Dermis microvascular lymphatic vessel endothelial cell (primary cell): ENCODE measurements at regions not wholly inside any gene's neighbourhood (a gene's known extent, or its start where the extent isn't known, plus 50 kb on each side); places are given as distances from the start of the nearest gene placed in this dataset.
"Not testable (repeated sequence)": the region's sequence is repeated elsewhere in the genome, so short reads cannot be mapped to it uniquely, and the experiment has no call there.

Source experiments
- DNase-seq, 2 donors: peaks; one replicate each; pipeline versions ENCODE4 v3.0.0 to v3.0.0-alpha.2; 2010; ENCODE audit warnings: low read depth in 2 of 2

DNA sequence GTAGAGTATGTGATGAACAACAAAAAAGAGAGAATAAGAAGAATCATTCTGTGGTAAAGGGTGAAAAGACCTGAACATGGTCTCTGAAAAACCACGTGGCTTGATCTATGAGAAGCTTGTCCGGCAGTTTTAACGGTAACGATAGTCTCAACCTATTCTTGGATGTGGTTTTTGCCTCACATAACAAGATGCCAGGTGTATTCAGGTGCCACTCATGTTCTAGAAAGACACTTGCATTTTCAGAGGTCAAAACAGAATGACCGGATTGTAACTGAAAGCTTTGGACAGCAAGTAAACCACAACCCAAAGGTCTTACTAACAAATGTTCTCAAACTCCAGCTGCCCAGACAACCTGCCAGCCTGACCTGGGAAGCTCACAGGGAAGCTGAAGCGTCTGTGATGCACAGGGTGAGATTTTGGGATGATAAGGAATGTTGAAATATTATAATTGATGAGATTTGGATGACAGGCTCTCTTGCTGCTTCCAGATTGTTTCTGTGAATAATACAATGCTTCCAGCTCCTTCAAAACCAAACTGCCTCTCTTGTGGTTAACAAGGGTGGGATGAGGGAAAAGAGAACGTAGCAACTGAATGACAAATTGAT is 137.4 kb upstream of the GRB10 start:
- no peak for DNase-seq

DNA sequence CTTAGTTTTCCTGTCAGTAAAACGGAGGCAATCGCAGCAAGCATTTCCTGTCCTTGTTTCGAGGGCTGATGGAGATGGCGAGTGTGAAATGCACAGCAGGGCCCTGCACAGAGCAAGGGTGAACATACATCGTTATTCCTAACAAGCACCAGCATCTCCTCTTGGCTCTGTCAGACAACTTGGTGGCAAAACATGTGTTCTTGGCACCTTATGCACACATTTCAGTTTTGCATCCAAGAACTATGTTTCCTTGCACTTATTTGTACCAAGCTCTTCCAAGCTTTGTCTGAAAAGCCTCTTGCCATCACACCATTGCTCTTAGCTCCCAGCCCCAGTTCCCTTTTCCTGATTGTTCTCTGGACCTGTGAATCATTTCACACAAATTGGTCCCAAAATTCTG is 132.9 kb upstream of the GRB10 start:
- no peak for DNase-seq

DNA sequence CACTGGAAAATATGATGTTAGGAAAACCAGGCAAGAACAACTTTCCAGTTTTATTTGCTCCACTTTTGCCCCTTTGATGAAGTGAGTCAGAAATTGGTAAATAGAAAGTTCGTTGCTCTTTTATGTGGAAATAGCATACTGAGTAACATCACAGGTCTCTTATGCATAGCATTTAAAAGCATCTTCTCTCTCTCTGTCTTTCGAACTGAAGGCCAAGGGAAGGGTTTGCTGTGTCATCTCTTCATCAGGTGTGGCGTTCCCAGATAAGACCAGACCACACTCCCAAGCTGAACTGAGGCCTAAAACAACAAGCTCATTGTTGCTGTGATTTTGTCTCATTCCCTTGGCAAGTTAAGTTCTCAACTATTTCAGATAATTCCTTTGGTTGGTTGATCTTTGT is 131.8 kb upstream of the GRB10 start:
- peak in 1 of 2 donors; percentile 15 for DNase-seq

DNA sequence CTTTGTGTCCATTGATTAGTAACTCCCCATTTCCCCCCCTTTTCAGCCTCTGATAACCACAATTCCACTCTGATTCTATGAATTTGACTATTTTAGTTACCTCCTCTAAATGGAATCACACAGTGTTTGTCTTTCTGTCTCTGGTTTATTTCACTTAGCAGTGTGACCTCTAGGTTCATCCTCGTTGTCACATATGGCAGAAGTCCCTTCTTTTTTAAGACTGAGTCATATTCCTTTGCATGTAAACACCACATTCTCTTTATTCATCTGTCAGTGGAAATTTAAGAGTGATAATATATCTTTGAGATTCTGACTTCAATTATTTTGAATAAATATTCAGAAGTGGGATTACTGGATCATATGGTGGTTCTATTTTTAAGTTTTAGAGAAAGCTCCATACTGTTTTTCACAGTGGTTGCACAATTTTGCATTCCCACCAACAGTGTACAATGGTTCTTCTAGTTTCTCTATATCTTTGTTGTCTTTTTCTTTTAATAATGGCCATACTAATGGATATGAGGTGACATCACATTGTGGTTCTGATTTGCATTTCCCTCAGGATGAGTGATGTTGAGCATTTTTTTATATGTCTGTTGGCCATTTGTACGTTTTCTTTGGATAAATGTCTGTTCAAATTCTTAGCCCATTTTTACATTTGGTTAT is 126.1 kb upstream of the GRB10 start:
- no peak for DNase-seq

DNA sequence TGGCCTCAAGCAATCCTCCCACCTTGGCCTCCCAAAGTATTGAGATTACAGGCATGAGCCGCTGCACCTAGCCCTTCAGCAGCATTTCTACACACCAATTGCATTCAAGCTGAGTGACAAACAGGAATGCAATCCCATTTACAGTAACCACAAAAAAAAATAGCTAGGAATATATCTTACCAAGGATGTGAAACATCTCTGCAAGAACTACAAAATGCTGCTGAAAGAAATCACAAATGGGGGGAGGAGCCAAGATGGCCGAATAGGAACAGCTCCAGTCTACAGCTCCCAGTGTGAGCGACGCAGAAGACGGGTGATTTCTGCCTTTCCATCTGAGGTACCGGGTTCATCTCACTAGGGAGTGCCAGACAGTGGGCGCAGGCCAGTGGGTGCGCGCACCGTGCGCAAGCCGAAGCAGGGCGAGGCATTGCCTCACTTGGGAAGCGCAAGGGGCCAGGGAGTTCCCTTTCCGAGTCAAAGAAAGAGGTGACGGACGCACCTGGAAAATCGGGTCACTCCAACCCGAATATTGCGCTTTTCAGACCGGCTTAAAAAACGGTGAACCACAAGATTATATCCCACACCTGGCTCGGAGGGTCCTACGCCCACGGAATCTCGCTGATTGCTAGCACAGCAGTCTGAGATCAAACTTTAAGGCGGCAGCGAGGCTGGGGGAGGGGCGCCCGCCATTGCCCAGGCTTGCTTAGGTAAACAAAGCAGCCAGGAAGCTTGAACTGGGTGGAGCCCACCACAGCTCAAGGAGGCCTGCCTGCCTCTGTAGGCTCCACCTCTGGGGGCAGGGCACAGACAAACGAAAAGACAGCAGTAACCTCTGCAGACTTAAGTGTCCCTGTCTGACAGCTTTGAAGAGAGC is 116.1 kb upstream of the GRB10 start:
- DNase-seq, result not testable (repeated sequence)

DNA sequence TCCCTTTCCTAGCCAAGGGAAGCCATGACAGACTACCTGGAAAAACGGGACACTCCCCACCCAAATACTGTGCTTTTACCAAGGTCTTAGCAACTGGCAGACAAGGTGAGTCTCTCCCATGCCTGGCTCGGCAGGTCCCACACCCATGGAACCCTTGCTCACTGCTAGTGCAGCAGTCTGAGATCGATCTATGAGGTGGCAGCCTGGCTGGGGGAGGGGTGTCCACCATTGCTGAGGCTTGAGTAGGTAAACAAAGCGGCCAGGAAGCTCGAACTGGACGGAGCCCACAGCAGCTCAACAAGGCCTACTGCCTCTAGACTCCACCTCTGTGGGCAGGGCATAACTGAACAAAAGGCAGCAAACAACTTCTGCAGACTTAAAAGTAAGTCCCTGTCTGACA is 104.4 kb upstream of the GRB10 start:
- DNase-seq, result not testable (repeated sequence)

DNA sequence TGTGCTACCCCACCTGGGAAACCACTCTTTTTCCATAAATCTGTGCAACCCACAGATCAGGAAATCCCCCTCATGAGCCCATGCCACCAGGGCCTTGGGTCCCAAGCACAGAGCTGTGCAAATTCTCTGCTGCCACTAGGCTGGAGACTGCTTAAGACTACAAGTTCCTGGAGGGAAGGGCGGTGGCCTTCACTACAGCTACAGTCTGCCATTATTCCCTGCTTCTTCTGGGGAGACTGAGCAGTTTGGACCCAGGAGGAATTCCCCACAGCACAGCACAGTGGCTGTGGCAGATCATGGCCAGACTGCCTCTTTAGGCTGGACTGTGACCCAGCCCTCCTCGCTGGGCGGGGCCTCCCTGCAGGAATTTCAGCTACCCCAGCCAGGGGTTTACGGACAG is 89.7 kb upstream of the GRB10 start:
- DNase-seq, result no peak

DNA sequence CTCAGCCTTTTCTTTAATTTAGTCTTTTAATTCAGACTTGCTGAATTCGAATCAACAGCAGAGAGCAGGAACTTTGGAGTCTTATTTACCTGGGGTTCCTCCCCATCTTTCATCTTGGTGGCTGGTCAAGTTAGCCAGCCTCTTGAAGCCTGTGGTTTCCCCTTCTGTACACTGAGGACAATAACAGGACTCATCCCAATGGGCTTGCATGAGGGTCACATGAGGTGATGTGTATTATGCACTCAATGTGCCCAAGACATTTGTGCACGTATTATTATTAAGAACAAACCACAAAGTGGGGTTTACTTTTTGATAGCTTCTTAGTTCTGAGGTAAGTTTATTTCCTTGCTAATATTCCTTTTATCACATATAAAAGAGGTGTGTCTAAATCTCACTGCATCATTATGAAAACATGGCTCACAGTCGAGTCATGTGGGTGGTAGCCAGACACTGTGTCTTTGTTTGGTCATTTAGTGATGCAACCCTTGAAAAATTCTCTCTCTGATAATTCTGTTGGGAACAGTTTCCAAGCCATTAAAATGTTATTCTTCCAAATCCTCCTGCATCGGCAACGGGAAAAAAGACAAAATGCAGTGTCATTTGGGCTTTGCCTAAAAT is 86.5 kb upstream of the GRB10 start:
- peak; percentile 24 to 51 for DNase-seq

DNA sequence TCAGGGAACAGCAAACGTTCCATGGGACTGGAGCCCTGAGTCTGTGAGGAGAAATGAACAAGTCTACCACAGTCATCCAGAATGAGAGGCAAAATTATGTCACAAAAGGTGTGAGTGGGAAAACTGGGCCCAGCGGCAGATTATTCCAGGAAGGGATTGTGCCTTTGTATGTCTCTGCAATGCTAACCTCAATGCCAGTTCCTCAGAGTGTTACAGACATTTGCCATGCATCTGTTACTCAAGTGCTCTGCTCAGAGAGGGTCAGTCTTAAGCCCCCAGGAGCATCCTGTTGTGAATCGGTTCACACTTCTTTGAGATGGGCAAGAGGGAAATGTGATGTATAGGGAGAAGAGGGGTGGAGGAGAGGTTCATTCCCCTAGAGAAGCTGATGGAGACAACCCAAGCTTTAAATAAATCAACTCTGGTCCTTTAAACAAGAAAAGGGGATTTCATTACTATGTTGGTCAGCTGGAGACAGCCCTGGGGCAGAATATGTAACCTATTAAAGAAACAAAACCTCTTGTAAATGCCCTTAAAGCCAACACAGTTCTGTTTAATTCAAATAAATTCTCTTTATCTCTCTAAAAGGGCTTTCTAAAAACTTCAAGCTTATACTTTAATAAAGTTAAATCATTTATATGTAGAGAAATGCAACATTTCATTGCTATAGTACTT is 85.9 kb upstream of the GRB10 start:
- DNase-seq, result no peak

DNA sequence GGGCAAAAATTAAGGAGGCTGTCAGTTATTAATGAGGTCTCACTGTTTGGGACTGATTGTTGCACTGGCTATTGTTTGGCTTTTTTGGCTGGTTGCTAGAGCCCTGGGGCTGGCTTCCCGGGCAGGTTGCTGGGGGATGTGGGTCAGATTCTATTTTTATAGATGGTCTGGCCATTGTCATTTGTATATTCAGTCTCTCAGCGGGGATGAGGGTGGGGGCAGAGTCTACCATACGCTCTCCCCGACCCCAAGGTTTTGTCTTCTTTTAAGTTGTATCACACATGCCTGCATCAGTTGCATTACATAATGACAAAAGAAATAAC is 84.3 kb upstream of the GRB10 start:
- no peak for DNase-seq

DNA sequence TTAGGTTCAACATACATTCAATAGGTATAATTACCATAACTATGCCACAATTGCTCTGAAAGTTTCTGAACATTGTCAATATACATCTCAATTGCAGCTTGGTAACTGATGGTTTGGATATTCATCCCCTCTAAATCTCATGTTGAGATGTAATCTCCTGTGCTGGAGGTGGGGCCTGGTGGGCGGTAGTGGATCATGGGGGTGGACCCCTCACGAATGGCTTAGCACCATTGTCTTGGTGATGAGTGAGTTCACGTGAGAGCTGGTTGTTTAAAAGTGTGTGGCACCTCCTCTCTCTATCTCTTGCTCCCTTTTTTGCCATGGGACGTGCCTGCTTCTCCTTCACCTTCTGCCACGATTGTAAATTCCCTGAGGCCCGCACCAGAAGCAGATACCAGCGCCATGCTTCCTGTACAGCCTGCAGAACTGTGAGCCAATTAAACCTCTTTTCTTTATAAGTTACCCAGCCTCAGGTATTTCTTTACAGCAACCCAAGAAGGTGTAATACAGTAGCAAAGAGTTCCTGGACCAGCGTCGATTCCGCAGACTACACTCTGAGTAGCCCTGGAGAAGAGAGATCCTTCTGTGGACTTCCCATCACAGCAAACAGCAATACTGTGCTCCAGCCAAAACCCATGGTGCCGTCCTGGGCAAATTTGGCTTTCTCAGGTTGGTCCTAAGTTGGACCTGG is 83.8 kb upstream of the GRB10 start:
- DNase-seq, result no peak

DNA sequence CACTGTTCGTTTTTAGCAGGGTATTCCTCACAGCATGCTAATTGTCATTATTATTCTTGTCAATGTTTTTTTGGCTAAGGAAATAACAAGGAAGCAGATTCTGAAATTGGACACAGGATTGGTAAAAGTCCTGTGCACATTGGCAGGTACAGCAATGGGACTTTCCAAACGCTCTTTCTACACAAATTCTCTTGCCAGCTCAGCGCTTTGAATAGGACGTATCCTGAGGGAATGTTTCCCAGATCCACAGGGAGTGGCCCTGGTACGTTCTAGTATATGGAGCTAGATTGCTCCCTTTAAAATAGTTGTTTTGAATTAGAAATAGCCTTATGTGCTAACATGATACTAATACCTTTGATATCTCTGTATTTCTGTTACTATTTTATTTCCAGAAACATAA is 82.8 kb upstream of the GRB10 start:
- DNase-seq, result peak; percentile 34 to 37

DNA sequence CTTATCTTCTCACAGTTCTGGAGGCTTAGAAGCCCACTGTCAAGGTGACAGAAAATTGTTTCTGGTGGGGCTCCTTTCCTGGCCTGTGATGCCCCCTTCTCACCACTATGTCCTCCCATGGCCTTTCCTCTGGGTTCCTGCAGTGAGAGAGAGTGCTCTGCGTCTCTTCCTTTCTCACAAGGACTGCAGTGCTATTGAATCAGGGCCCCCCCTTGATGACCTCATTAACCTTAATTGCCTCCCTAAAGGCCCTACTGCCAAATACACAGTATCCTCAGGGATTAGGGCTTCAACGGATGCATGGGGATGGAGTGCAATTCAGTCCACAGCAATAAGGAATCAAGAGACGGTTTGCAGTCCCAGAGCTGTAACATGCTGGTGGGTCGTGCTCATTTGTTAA is 82.0 kb upstream of the GRB10 start:
- DNase-seq, result no peak

DNA sequence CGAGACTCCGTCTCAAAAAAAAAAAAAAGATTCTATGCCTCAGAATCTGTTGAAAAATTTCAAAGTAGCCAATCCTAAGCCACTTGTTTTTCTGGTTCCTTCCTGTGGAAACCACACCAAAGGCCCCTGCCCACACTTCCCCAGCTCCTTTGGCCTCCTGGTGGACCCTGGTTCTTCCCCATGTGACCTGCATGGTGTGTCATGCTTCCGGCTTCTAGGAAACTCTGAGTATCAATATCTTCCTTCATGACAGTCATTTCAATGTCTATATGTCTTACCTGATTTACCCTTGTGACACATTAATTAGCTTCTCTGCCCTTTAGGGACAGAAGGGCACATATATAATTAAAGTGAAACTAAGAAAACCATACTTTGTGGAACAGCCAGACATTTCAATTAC is 80.4 kb upstream of the GRB10 start:
- DNase-seq, result no peak

DNA sequence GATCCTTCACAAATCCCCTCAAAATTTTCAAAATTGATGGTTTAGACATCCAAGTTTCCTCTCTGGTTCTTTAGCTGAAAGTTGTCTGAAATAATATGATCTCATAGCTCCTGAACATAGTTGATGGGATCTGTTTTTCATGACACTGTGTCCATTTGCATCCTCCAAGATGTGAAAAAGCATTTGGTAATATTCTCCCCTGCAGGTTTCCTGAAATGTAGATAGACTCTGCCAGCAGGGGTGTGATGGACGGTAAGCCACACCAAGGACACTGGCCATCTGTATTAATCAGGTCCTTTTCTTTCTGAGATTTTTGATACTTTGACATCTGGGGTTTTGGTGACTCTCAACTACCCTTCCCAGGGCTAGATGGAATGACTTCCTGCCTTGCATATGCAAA is 79.6 kb upstream of the GRB10 start:
- no peak for DNase-seq

DNA sequence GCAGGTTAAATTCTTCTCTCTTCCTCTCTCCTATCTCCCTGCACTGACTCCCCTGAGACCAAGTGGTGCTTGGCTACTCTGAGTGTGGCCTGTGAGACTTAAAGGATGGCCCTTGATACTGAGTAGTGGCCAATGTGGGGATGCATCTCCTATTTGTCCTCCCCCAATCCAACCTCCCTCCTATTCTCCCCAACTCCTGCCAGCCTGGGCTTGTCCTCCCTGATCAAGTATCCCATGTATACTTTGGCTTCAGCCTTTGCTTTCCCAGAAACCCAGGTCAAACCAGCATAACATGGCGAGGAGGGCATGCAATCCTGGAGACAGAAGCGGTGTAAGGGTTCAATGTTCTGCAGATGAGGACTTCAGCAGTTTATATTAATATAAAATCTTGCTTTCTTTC is 77.9 kb upstream of the GRB10 start:
- DNase-seq, result no peak

DNA sequence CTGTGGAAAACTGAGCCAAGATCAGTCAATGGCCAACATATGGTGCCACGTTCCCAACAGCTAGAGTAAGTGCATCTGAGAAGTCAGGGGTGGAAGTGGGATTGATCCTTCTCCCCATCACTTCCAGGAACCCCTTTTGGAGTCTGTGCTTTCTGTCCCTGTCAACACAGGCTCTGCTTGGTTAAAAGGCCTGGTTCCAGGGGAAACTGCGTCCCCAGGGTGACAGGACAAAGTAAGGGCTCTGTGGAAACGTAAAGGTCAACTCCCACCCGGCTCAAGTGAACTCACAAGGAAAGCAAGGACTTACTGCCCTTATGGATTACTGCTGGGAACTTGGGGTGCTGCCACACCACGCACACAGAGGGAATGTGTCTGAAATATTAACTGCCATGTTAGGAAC is 77.5 kb upstream of the GRB10 start:
- no peak for DNase-seq

DNA sequence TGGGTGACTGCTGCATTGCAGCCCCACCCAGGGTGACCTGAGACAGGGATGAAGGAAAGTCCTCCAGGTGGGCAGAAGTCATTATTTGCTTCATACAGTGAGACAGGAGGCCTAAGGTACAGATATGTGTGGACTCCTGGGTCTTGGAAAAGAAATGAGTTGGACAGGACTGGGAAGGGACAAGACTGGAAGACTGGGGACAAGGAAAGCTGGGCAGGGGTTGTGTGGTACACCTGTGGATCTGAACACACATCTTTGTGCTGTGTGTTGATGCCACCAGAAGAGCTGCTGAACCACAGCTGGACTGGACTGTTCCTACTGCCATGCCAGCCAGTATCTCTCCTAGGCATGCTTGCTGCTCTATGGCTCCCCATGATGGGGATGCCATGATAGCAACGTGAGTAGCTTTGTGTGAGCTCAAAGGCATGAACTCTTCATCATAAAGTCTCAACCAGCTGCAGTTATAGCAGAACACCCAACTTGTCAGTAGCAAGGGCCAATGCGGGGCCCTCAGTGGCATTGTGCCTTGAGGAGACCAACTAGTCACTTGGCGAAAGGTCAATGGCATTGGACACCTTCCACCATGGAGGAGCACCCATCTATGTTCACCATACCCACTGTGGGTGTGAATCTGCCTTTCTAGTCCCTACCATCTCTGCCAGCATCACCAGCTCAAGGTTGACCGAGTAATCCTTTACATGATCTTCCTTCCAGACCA is 76.0 kb upstream of the GRB10 start:
- DNase-seq, result no peak

DNA sequence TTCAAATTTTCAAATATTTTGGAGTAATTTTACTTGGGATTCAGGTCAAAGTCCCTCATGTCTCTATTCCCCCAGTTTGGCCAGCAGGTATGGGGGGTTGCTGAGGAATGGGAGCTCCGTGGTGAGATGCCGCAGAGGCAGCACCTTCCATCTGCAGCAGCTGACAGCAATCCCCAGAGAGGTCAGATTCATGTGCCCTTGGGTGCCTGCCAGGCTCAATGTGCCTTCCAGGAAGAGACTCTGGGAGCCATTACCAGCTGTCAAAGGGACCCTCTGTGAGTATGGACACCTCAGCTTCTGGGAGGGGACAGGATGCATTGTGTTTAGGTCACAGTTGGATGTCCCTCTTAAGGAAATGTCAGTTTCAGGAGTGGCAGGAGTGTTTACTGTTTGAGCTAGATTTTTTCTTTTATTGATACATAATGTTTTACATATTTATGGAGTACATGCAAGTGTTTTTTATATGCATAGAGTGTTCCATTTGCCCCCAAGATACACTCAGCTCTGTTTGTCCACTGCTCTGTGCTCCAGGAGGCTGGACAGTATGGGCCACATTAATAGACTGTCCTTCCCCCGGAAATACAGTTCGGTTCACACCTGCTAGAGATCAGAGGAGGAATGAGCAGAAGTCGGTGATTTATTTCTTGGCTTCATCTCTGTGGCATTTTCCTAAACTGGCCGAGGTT is 75.3 kb upstream of the GRB10 start:
- DNase-seq, result no peak

DNA sequence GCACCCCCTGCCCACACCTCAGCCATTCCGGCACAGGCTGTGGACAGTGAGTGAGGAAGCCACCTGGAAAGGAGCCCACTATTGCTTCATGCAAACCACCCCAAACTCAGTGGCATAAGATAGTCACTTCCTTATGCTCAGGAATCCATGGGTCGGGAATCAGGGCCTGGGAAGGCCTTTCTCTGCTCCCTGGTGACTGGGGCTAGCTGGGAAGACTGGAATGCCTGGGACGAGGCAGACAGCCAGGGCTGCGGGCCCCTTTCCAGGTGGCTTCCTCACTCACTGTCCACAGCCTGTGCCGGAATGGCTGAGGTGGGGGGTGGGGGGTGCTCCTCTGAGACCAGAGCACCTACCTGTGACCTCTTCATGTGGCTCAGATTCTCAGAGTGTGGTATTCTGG is 74.1 kb upstream of the GRB10 start:
- no peak for DNase-seq
